ENCODE measurements at regions not wholly inside any gene's neighbourhood (a gene's known extent, or its start where the extent isn't known, plus 50 kb on each side); places are given as distances from the start of the nearest gene placed in this dataset.

DNA sequence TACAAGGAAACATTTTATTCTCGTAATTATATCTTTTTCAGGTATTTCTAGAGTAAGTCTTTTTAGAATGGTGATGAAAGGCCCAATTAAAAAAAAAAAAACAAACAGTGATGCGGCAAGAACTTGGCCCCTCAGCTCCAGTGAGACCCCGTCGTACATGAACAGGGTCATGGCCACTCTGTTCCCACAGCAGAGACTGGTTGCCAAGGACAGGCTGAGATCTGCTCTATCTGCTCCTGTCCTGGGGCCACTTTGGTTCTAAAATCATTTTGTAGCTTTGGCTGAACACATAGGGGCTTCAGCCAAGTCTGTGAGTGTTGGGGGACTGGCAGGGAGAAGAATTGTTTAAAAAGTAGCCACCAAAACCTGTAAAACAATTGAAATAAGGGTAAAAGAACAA is 286.9 kb downstream of the RFC3 start:
- Histone ChIP-seq H3K27me3 (ENCODE audit: control insufficient read depth in 4 of 4, insufficient read depth in 4 of 4, low read length in 3 of 4) (no peaks in the 10 kb centered on the region), H3K9me3 (ENCODE audit: control insufficient read depth in 4 of 4, low read length in 3 of 4) (peaks cover 0 to 5% (median 0%) of the 10 kb centered on the region in 4 donors), H3K9ac (ENCODE audit: low read depth in 1 of 2, low read length in 2 of 2) (no peak overlapping the region), H3K4me1 (ENCODE audit: control insufficient read depth in 4 of 4, insufficient read depth in 4 of 4, low read length in 3 of 4) (no peaks in the 10 kb centered on the region), H3K36me3 (ENCODE audit: control insufficient read depth in 4 of 4, insufficient read depth in 3 of 4, low read depth in 1 of 4, low read length in 3 of 4) (no peaks in the 10 kb centered on the region), H3K27ac (ENCODE audit: low read depth in 1 of 2, low read length in 2 of 2) (no peak overlapping the region), H3K4me3 (ENCODE audit: low read depth in 1 of 3, low read length in 3 of 3) (no peak overlapping the region)
- no peak for DNase-seq (ENCODE audit: low spot score)
- 83% methylated on average over 4 of the region's 4 CpGs for WGBS
- TF ChIP-seq, protein P1, sequence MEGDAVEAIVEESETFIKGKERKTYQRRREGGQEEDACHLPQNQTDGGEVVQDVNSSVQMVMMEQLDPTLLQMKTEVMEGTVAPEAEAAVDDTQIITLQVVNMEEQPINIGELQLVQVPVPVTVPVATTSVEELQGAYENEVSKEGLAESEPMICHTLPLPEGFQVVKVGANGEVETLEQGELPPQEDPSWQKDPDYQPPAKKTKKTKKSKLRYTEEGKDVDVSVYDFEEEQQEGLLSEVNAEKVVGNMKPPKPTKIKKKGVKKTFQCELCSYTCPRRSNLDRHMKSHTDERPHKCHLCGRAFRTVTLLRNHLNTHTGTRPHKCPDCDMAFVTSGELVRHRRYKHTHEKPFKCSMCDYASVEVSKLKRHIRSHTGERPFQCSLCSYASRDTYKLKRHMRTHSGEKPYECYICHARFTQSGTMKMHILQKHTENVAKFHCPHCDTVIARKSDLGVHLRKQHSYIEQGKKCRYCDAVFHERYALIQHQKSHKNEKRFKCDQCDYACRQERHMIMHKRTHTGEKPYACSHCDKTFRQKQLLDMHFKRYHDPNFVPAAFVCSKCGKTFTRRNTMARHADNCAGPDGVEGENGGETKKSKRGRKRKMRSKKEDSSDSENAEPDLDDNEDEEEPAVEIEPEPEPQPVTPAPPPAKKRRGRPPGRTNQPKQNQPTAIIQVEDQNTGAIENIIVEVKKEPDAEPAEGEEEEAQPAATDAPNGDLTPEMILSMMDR (IDR thresholded peaks at IDR 0.05; ENCODE audit: low read depth, low read length, missing input control) = no peak
- TF ChIP-seq, protein P2, sequence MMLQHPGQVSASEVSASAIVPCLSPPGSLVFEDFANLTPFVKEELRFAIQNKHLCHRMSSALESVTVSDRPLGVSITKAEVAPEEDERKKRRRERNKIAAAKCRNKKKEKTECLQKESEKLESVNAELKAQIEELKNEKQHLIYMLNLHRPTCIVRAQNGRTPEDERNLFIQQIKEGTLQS (IDR thresholded peaks at IDR 0.05) = no peak
- TF ChIP-seq ZBTB33 (IDR thresholded peaks at IDR 0.05) (no peak), GABPA (IDR thresholded peaks at IDR 0.05 in 1 of 2, conservative IDR thresholded peaks at IDR 0.05 in 1 of 2) (no peak), YY1 (IDR thresholded peaks at IDR 0.05) (no peak), HNF4A (conservative IDR thresholded peaks at IDR 0.05) (no peak), FOXA1 (IDR thresholded peaks at IDR 0.05) (no peak), RXRA (IDR thresholded peaks at IDR 0.05) (no peak), SP1 (IDR thresholded peaks at IDR 0.05) (no peak), JUND (IDR thresholded peaks at IDR 0.05) (no peak), RAD21 (IDR thresholded peaks at IDR 0.05) (no peak), FOXA2 (IDR thresholded peaks at IDR 0.05) (no peak), EGR1 (IDR thresholded peaks at IDR 0.05; ENCODE audit: low read depth in 2 of 2) (no peak)
- TF ChIP-seq, protein P3, sequence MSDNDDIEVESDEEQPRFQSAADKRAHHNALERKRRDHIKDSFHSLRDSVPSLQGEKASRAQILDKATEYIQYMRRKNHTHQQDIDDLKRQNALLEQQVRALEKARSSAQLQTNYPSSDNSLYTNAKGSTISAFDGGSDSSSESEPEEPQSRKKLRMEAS (IDR thresholded peaks at IDR 0.05) = no peak

GRCh38 chr13:34107806-34108205 is 289.9 kb downstream of the RFC3 start:
- Histone ChIP-seq H3K36me3 (ENCODE audit: control insufficient read depth in 4 of 4, insufficient read depth in 3 of 4, low read depth in 1 of 4, low read length in 3 of 4) (no peaks in the 10 kb centered on the region), H3K4me1 (ENCODE audit: control insufficient read depth in 4 of 4, insufficient read depth in 4 of 4, low read length in 3 of 4) (no peaks in the 10 kb centered on the region), H3K27me3 (ENCODE audit: control insufficient read depth in 4 of 4, insufficient read depth in 4 of 4, low read length in 3 of 4) (no peaks in the 10 kb centered on the region), H3K4me3 (ENCODE audit: low read depth in 1 of 3, low read length in 3 of 3) (no peak overlapping the region), H3K9me3 (ENCODE audit: control insufficient read depth in 4 of 4, low read length in 3 of 4) (peaks cover 0 to 5% (median 0%) of the 10 kb centered on the region in 4 donors), H3K9ac (ENCODE audit: low read depth in 1 of 2, low read length in 2 of 2) (no peak overlapping the region), H3K27ac (ENCODE audit: low read depth in 1 of 2, low read length in 2 of 2) (no peak overlapping the region)
- DNase-seq (ENCODE audit: low spot score) = no peak
- 84% methylated on average over 1 of the region's 1 CpG for WGBS
- no peak for TF ChIP-seq ZBTB33 (IDR thresholded peaks at IDR 0.05)
- no peak for TF ChIP-seq HNF4A (conservative IDR thresholded peaks at IDR 0.05)
- TF ChIP-seq, protein P3 (IDR thresholded peaks at IDR 0.05) = no peak
- no peak for TF ChIP-seq NR2F2 (IDR thresholded peaks at IDR 0.05)
- no peak for TF ChIP-seq RXRA (IDR thresholded peaks at IDR 0.05)
- no peak for TF ChIP-seq JUND (IDR thresholded peaks at IDR 0.05)

Measured in liver (tissue), 8 donors.